ENCODE measurements at regions not wholly inside any gene's neighbourhood (a gene's known extent, or its start where the extent isn't known, plus 50 kb on each side); places are given as distances from the start of the nearest gene placed in this dataset.
A peak's percentile ranks its signal among the peaks of the same experiment; 100 is the strongest.

DNA sequence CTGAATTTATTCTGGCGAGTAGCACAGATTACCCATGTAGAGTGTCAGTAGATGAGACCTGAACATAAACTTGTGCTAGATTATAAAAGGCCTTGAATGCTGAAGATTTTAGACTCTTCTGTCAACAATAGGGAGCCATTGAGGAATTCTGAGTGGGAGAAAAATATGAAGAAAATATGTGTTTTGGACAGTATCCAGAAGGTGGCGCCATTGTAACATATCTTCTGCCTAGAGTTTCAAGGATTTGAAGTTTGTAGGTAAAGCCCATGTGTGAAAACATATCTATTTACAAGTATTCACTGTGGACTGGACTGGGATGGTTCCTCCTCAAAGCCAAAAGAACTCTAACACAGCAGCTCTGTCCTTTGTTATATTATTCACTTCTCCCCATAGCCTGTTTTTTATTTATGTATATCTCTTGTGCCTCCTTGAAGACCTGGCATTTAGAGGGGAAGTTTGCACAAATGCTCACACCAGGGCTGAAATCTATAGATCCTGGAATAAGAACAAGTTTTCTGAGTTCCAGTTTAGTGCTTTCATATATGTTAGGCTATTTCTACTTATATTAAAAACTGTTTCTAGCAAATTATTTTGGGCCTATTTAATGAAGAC lies 124.9 kb downstream of the RDH14 start:
- peak; percentile 42 for DNase-seq (ENCODE audit: low read depth, low spot score)
- H3K4me3 Mint-ChIP-seq, result no peak overlapping the region
- H3K9me3 Mint-ChIP-seq, result no peaks in the 10 kb centered on the region
- H3K36me3 Mint-ChIP-seq (ENCODE audit: low read depth), result no peaks in the 10 kb centered on the region
- peaks cover 3% of the 10 kb centered on the region for H3K27me3 Mint-ChIP-seq (ENCODE audit: low read depth)
- H3K4me1 Mint-ChIP-seq, result peaks cover 25% of the 10 kb centered on the region
- peak; percentile 80 for TF ChIP-seq CTCF (conservative IDR thresholded peaks at IDR 0.05)
- no peak overlapping the region for H3K27ac Mint-ChIP-seq (ENCODE audit: unreplicated experiment)

- H3K9me3 Mint-ChIP-seq, result no peaks in the 10 kb centered on the region
- peaks cover 25% of the 10 kb centered on the region for H3K4me1 Mint-ChIP-seq
- no peak overlapping the region for H3K27ac Mint-ChIP-seq (ENCODE audit: unreplicated experiment)
- H3K4me3 Mint-ChIP-seq, result no peak overlapping the region
- TF ChIP-seq CTCF (conservative IDR thresholded peaks at IDR 0.05), result no peak
- peaks cover 3% of the 10 kb centered on the region for H3K27me3 Mint-ChIP-seq (ENCODE audit: low read depth)
- H3K36me3 Mint-ChIP-seq (ENCODE audit: low read depth), result no peaks in the 10 kb centered on the region
- no peak for DNase-seq (ENCODE audit: low read depth, low spot score)
These were observed 126.6 kb downstream of the RDH14 start for GRCh38 chr2:18433872-18434271.

GRCh38 chr2:18432999-18433398 lies 127.5 kb downstream of the RDH14 start:
- Mint-ChIP-seq H3K36me3 (ENCODE audit: low read depth) (no peaks in the 10 kb centered on the region), H3K27ac (ENCODE audit: unreplicated experiment) (no peak overlapping the region), H3K4me1 (peaks cover 25% of the 10 kb centered on the region), H3K4me3 (no peak overlapping the region), H3K9me3 (no peaks in the 10 kb centered on the region), H3K27me3 (ENCODE audit: low read depth) (peaks cover 3% of the 10 kb centered on the region)
- no peak for DNase-seq (ENCODE audit: low read depth, low spot score)
- TF ChIP-seq CTCF (conservative IDR thresholded peaks at IDR 0.05), result no peak

DNA sequence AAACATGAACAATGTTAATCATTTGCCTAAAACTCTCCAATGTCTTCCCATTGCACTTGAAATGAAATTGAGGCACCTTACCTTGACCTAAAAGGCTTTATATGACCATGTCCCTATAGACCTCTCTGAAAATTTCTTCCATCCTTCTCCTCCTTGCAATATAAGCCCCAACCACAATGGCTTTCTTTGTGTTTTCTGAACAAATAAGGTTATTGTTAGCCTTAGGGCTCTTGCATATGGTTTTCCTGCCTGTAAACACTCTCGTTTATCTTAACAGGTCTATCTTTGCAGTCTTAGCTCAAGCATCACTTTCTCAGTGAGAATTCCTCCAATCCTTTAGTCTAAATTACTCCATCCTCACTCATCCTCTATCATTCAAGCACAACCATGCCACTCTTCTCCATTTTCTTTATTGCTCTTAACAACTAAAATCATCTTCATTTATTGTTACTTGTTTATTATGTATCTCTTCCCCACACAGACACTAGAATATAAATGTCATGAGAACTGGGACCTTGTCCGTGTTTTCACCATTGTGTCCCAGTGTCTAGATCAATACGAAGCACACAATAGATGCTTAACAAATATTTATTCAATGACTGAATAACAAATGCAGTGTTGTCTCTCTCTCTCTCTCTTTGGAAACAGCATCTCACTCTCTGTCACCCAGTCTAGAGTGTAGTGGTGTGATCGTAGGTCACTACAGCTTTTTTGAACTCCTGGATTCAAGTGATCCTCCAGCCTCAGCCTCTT lies 129.3 kb downstream of the RDH14 start:
- Mint-ChIP-seq H3K4me3 (no peak overlapping the region), H3K27ac (ENCODE audit: unreplicated experiment) (no peak overlapping the region), H3K27me3 (ENCODE audit: low read depth) (peaks cover 3% of the 10 kb centered on the region), H3K9me3 (no peaks in the 10 kb centered on the region), H3K36me3 (ENCODE audit: low read depth) (no peaks in the 10 kb centered on the region), H3K4me1 (peaks cover 25% of the 10 kb centered on the region)
- TF ChIP-seq CTCF (conservative IDR thresholded peaks at IDR 0.05), result no peak
- DNase-seq (ENCODE audit: low read depth, low spot score), result no peak

GRCh38 chr2:18428516-18428915 lies 131.9 kb downstream of the RDH14 start:
- Mint-ChIP-seq H3K27ac (ENCODE audit: unreplicated experiment) (no peak overlapping the region), H3K4me3 (no peak overlapping the region), H3K36me3 (ENCODE audit: low read depth) (no peaks in the 10 kb centered on the region), H3K4me1 (peaks cover 21% of the 10 kb centered on the region), H3K27me3 (ENCODE audit: low read depth) (peaks cover 6% of the 10 kb centered on the region), H3K9me3 (no peaks in the 10 kb centered on the region)
- DNase-seq (ENCODE audit: low read depth, low spot score), result no peak
- TF ChIP-seq CTCF (conservative IDR thresholded peaks at IDR 0.05), result no peak

Measured in neural crest cell (in vitro differentiated cells).